ENCODE measurements at regions not wholly inside any gene's neighbourhood (a gene's known extent, or its start where the extent isn't known, plus 50 kb on each side); places are given as distances from the start of the nearest gene placed in this dataset.
"Not testable (repeated sequence)": the region's sequence is repeated elsewhere in the genome, so short reads cannot be mapped to it uniquely, and the experiment has no call there.

GRCh38 chr7:9071160-9071762 is 637.9 kb downstream of the NXPH1 start:
- DNase-seq (ENCODE audit: low spot score) = no peak

- not testable (repeated sequence) for DNase-seq (ENCODE audit: low spot score)
Observed at GRCh38 chr7:9075774-9076173, 642.4 kb downstream of the NXPH1 start.

- no peak for DNase-seq (ENCODE audit: low spot score)
Observed at GRCh38 chr7:9082203-9082602, 648.8 kb downstream of the NXPH1 start.

GRCh38 chr7:9083837-9084236 is 650.4 kb downstream of the NXPH1 start:
- no peak for DNase-seq (ENCODE audit: low spot score)

- no peak for DNase-seq (ENCODE audit: low spot score)
Observed at GRCh38 chr7:9091282-9091681, 657.9 kb downstream of the NXPH1 start.

- DNase-seq (ENCODE audit: low spot score) = no peak
Observed at GRCh38 chr7:9097565-9098060, 664.2 kb downstream of the NXPH1 start.

GRCh38 chr7:9100289-9100688 is 666.9 kb downstream of the NXPH1 start:
- DNase-seq (ENCODE audit: low spot score) = no peak

- no peak for DNase-seq (ENCODE audit: low spot score)
Observed at GRCh38 chr7:9102846-9103245, 669.4 kb downstream of the NXPH1 start.

- no peak for DNase-seq (ENCODE audit: low spot score)
Observed at GRCh38 chr7:9106747-9107146, 673.3 kb downstream of the NXPH1 start.

- DNase-seq (ENCODE audit: low spot score) = no peak
Observed at GRCh38 chr7:9120331-9120730, 686.9 kb downstream of the NXPH1 start.

- no peak for DNase-seq (ENCODE audit: low spot score)
Observed at GRCh38 chr7:9124320-9124719, 690.9 kb downstream of the NXPH1 start.

- DNase-seq (ENCODE audit: low spot score) = no peak
Observed at GRCh38 chr7:9125246-9125645, 691.8 kb downstream of the NXPH1 start.

GRCh38 chr7:9127901-9128300 is 694.5 kb downstream of the NXPH1 start:
- DNase-seq (ENCODE audit: low spot score) = no peak

GRCh38 chr7:9148687-9149086 is 715.3 kb downstream of the NXPH1 start:
- DNase-seq (ENCODE audit: low spot score) = no peak

GRCh38 chr7:9149499-9150082 is 716.2 kb downstream of the NXPH1 start:
- no peak for DNase-seq (ENCODE audit: low spot score)

- not testable (repeated sequence) for DNase-seq (ENCODE audit: low spot score)
Observed at GRCh38 chr7:9163691-9164090, 730.3 kb downstream of the NXPH1 start.

- DNase-seq (ENCODE audit: low spot score) = no peak
Observed at GRCh38 chr7:9175871-9176270, 742.5 kb downstream of the NXPH1 start.

GRCh38 chr7:9181356-9181755 is 747.9 kb downstream of the NXPH1 start:
- no peak for DNase-seq (ENCODE audit: low spot score)

GRCh38 chr7:9186730-9187129 is 753.3 kb downstream of the NXPH1 start:
- DNase-seq (ENCODE audit: low spot score) = no peak

GRCh38 chr7:9189703-9190102 is 756.3 kb downstream of the NXPH1 start:
- DNase-seq (ENCODE audit: low spot score) = no peak

- DNase-seq (ENCODE audit: low spot score) = no peak
Observed at GRCh38 chr7:9192969-9193368, 759.6 kb downstream of the NXPH1 start.

GRCh38 chr7:9200626-9201025 is 767.2 kb downstream of the NXPH1 start:
- no peak for DNase-seq (ENCODE audit: low spot score)

GRCh38 chr7:9201928-9202327 is 768.5 kb downstream of the NXPH1 start:
- no peak for DNase-seq (ENCODE audit: low spot score)

- DNase-seq (ENCODE audit: low spot score) = no peak
Observed at GRCh38 chr7:9204571-9204970, 771.2 kb downstream of the NXPH1 start.
